Right lobe of liver (tissue), 6 donors: ENCODE measurements at regions not wholly inside any gene's neighbourhood (a gene's known extent, or its start where the extent isn't known, plus 50 kb on each side); places are given as distances from the start of the nearest gene placed in this dataset.
A peak's percentile ranks its signal among the peaks of the same experiment; 100 is the strongest.

Experiments
- ATAC-seq, 4 donors: fragments of 200-7000 bp; cut with Tn5 transposase; one replicate each; pipeline ENCODE4 v1.9.1; 2020; ENCODE audit warnings: mild to moderate bottlenecking in 4 of 4, moderate library complexity in 4 of 4
- DNase-seq, 3 donors: peaks; one replicate each; pipeline ENCODE4 v3.0.0-alpha.2; 2020
- H3K27ac ChIP-seq, 3 donors: fragments of 200-600 bp; one replicate each; pipeline ENCODE4 v1.8.0; 2022
- H3K27me3 ChIP-seq, 2 donors: fragments of 200-600 bp; one replicate each; pipeline ENCODE4 v1.8.0; 2022
- H3K36me3 ChIP-seq, 4 donors: fragments of 200-600 bp; sonication (generic) in 1 of 4; one replicate each; pipeline versions ENCODE4 v1.5.1 to v1.8.0; 2017 to 2022; ENCODE audit warnings: control low read depth in 1 of 4
- H3K4me1 ChIP-seq, 4 donors: fragments of 200-600 bp; sonication (generic) in 1 of 4; one replicate each; pipeline versions ENCODE4 v1.5.1 to v1.8.0; 2017 to 2022; ENCODE audit warnings: control low read depth in 1 of 4
- H3K4me3 ChIP-seq, 3 donors: fragments of 200-600 bp; one replicate each; pipeline ENCODE4 v1.8.0; 2022
- H3K9me3 ChIP-seq, 4 donors: fragments of 200-600 bp; sonication (generic) in 1 of 4; one replicate each; pipeline versions ENCODE4 v1.5.1 to v1.8.0; 2017 to 2022; ENCODE audit warnings: control low read depth in 1 of 4
- CTCF ChIP-seq, 4 donors: fragments of 200-600 bp in 3 of 4; fragments of 450-650 bp in 1 of 4; IDR thresholded peaks; one replicate each; pipeline versions ENCODE4 v1.5.1 to v1.8.0; 2016 to 2022; ENCODE audit warnings: antibody characterized with exemption in 4 of 4, mild to moderate bottlenecking in 2 of 4
- POLR2A ChIP-seq: fragments of 450-650 bp; IDR thresholded peaks from one replicate; pipeline ENCODE4 v1.6.1; 2017; ENCODE audit warnings: antibody characterized with exemption, mild to moderate bottlenecking
- WGBS: methylation state at CpG from one replicate; pipeline ENCODE4 v1.1.6; 2018; ENCODE audit warnings: low coverage, low lambda C conversion rate; ENCODE audit not compliant: insufficient coverage; ENCODE audit errors: missing lambda C conversion rate; 5-methylcytosine and 5-hydroxymethylcytosine counted together
- intact Hi-C, 2 donors: fragments of 100-400 bp; cut with DNase I; formaldehyde crosslinking; loops; one replicate each; pipeline versions ENCODE4 v1.11.2 to v1.14.1; 2022
- donor health status: DM: no; HTN: yes; CAD: no.
- donor health status: DM: no; HTN: no; CAD: no.
- donor health status: DM: no; HTN: no; CAD: no.
- donor health status: DM: no; HTN: yes; CAD: no.
- donor health status: DM: no; HTN: yes; CAD: no.

GRCh38 chr18:76134628-76135027 lies 360.4 kb downstream of the ZNF516 start:
- H3K27ac ChIP-seq, result no peak overlapping the region
- no peaks in the 10 kb centered on the region for H3K36me3 ChIP-seq
- WGBS, result 19% methylated on average over 1 of the region's 1 CpG
- ATAC-seq, result no peak
- no peaks in the 10 kb centered on the region for H3K4me1 ChIP-seq
- no peak for DNase-seq
- intact Hi-C loops, result no loop called here
- no peaks in the 10 kb centered on the region for H3K27me3 ChIP-seq
- no peak overlapping the region for H3K4me3 ChIP-seq
- no peak for TF ChIP-seq POLR2A
- TF ChIP-seq CTCF (IDR thresholded peaks at IDR 0.05), result no peak
- H3K9me3 ChIP-seq, result no peaks in the 10 kb centered on the region

- TF ChIP-seq POLR2A, result no peak
- no peak for TF ChIP-seq CTCF (IDR thresholded peaks at IDR 0.05)
- H3K27me3 ChIP-seq, result no peaks in the 10 kb centered on the region
- intact Hi-C loops, result no loop called here
- ATAC-seq, result no peak
- no peaks in the 10 kb centered on the region for H3K36me3 ChIP-seq
- H3K4me3 ChIP-seq, result no peak overlapping the region
- no peaks in the 10 kb centered on the region for H3K9me3 ChIP-seq
- 40% methylated on average over 1 of the region's 1 CpG for WGBS
- no peaks in the 10 kb centered on the region for H3K4me1 ChIP-seq
- no peak for DNase-seq
- H3K27ac ChIP-seq, result no peak overlapping the region
Measured at GRCh38 chr18:76133873-76134272, 361.2 kb downstream of the ZNF516 start.

GRCh38 chr18:76131738-76132137 lies 363.3 kb downstream of the ZNF516 start:
- H3K27ac ChIP-seq, result no peak overlapping the region
- TF ChIP-seq POLR2A (no peak), CTCF (IDR thresholded peaks at IDR 0.05) (no peak)
- intact Hi-C loops, result no loop called here
- no peaks in the 10 kb centered on the region for H3K9me3 ChIP-seq
- H3K4me1 ChIP-seq, result no peaks in the 10 kb centered on the region
- 55% methylated on average over 1 of the region's 1 CpG for WGBS
- no peaks in the 10 kb centered on the region for H3K36me3 ChIP-seq
- no peak overlapping the region for H3K4me3 ChIP-seq
- ATAC-seq (no peak), DNase-seq (no peak)
- no peaks in the 10 kb centered on the region for H3K27me3 ChIP-seq

DNA sequence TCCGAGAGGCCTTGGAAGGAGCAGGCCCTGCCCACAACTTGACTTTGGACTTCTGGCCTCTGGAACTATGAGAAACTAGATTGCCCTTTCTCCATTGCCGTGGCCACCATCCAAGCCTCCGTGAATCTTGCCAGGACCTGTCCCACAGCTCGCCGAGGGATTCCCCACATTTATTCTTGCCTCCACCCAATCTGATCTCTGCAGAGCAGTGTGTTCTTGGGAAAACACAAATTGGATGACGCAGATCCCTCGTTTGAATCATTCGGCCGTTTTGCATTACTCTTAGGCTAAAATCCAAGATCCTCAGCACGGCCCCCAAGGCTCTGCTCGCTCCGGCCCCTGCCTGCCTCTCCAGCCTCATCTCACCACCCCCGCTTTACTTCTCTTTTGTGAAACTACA lies 364.2 kb downstream of the ZNF516 start:
- no peaks in the 10 kb centered on the region for H3K4me1 ChIP-seq
- no peaks in the 10 kb centered on the region for H3K27me3 ChIP-seq
- intact Hi-C loops, result no loop called here
- WGBS, result 66% methylated on average over 7 of the region's 13 CpGs
- no peak overlapping the region for H3K4me3 ChIP-seq
- H3K9me3 ChIP-seq, result no peaks in the 10 kb centered on the region
- no peak overlapping the region for H3K27ac ChIP-seq
- no peak for DNase-seq
- no peak for ATAC-seq
- H3K36me3 ChIP-seq, result no peaks in the 10 kb centered on the region
- no peak for TF ChIP-seq POLR2A
- TF ChIP-seq CTCF (IDR thresholded peaks at IDR 0.05), result no peak

DNA sequence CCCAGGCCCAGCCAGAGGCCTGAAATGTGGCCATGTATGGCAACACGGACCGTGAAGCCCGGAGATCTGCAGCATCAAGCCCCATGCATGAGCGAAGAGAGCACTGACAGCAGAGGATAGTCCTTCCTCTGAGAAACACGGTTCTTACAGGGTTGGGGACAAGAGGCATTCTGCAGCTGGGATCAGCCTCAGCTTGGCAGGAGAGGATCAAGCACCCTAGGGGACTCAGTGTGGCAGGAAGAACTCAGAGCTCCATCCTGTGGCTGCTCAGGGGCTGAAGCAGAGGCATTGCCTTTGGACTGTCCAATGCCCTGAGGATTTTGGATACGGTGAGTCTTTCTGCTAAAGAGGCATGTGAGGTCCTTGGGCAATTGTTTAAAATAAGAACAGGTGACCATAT lies 368.7 kb downstream of the ZNF516 start:
- Histone ChIP-seq H3K27me3 (no peaks in the 10 kb centered on the region), H3K36me3 (no peaks in the 10 kb centered on the region), H3K4me1 (no peaks in the 10 kb centered on the region), H3K4me3 (no peak overlapping the region), H3K27ac (no peak overlapping the region), H3K9me3 (no peaks in the 10 kb centered on the region)
- TF ChIP-seq CTCF (IDR thresholded peaks at IDR 0.05), result peak in 3 of 4 donors; percentile 6 to 11 (median 6)
- no peak for TF ChIP-seq POLR2A
- no peak for DNase-seq
- peak in 1 of 4 donors; percentile 51 for ATAC-seq
- 15% methylated on average over 2 of the region's 6 CpGs for WGBS
- intact Hi-C loops, result no loop called here
